Middle frontal gyrus (tissue), 1 donor: ENCODE measurements at regions not wholly inside any gene's neighbourhood (a gene's known extent, or its start where the extent isn't known, plus 50 kb on each side); places are given as distances from the start of the nearest gene placed in this dataset.

Experiments
- DNase-seq: peaks from one replicate; pipeline ENCODE4 v3.0.0-alpha.2; 2015; ENCODE audit warnings: low spot score; ENCODE audit errors: extremely low spot score

DNA sequence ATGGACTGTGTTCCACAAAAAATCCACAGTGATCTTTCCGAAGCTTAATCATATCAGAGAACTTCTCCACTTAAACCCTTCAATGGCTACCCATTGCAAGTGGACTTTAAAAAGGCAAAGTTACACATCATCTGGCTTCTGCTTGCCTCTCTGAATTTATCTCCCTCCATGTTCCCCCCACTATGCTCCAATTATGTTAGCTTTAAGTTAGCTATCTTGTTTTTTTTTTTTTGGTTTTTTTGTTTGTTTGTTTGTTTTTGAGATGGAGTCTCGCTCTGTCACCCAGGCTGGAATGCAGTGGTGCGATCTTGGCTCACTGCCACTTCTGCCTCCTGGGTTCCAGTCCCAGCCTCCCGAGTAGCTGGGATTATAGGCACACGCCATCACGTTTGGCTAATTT lies 166.4 kb upstream of the ADGRL2 start:
- no peak for DNase-seq

DNA sequence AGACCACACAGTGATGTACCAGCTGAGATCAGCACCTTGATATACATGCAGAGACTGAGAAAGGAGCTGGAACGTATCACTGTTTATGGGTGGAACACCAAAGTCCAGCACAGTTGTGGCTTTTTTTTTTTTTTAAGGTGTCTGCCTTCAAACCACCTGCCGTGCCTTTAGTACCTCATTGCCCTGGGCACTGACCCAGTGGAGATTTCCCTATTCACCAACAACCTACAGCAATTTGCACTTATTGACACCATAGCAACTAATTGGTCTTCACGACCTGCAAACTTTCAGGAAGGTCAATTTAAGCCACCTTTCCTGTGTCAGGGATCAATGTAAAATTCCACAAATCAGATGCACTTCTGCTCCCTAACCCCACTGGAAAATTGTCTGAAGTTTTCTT lies 181.6 kb upstream of the ADGRL2 start:
- no peak for DNase-seq

DNA sequence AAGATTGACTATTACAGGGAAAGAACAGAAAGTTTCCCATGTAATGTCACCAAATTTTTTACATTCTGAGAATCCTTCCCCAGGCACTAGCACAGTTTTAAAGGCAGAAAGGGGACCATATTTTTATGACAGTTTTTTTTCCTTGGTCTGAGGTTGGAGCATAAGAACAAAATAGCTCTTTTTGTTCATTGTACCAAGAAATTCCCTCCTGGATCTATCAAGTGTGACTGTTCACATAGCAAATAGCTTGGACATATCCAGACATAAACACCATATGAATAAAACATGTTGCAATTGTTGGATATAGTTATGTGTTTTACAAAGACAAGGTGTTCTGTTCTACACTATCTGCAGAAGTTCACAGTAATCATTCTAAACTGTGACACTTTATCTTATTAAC lies 182.4 kb upstream of the ADGRL2 start:
- DNase-seq: no peak

DNA sequence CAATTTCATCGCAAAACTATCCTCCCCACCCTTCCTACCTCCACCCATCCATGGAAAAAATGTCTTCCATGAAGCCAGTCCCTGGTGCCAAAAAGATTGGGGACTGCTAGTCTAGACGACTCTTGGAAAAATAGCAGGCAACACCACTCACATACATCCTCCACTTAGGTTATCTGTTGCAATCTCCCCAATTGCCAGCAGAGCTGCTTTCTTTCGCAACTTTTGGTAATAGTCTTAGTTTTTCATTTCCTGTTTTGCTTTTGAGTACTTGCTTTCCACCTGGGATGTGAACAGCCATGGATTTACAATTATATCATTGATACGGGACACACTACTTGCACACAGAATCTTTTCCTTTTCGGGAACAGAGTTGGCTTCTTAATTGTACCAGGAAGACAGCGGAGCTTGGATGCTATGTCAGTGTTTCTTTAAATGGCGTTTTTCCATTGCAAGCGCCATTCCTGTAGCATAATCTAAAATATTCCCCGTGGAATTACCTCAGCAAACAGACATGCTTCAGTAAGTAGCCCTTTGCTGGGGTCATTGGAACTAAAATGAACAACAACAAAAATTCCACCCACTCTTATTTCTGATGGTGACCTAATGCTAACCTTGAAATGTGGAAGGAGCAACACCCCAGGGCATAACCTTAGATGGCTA lies 183.3 kb upstream of the ADGRL2 start:
- no peak for DNase-seq

DNA sequence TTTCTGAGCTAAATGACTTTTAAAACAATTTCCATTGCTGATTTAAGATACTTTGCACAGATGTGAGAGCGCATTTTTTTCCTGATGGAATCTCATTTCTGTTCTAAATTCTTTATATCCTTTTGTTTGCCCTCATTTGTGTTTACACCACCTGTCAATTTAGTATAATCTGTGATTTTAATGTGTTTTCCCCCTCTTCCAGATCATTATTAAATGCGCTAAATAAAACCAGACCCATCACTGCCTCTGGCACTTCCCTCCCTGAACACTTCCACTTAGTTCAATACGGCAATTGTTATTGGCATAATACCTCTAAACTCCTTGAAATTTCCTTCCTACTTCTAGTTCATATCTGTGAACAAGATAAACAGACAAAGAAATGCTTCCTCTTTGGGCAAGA lies 186.9 kb upstream of the ADGRL2 start:
- no peak for DNase-seq

DNA sequence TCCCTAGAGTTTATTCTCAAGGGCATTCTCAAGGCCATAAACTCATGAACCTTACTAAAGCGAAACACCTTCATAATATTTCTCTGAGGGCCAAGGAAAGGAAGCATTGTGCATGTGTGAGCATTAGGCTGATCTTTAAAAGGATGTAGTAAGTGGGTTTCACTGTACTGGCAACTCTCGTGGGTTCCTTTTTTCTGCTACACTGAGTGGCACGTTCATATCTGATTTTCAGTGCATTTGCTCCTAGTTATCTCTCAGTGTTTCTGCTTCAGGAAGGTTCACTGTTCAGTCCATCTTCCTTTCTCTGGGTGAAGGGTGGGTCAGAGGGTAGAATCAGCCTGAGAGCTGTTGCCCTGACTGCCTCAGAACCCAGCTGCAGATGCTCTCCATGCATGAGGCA lies 192.8 kb upstream of the ADGRL2 start:
- no peak for DNase-seq

DNA sequence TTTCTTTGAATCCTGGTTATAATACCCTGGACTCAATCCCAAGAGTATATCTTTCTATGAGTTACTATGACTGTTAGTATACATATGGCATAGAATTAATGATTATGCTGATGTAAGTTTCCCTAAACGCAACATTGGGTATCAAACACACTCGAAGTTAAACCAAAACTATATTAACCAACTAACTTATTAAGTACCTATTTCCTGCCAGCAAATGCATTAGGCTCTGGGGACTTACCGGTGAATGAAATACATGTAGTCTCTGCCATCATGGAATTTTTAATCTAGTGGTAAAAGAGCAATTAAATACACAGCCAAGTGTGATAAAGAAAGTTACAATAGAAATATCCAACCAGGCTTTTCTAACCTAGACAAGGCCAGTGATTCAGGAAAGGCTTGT lies 193.6 kb upstream of the ADGRL2 start:
- DNase-seq: no peak

DNA sequence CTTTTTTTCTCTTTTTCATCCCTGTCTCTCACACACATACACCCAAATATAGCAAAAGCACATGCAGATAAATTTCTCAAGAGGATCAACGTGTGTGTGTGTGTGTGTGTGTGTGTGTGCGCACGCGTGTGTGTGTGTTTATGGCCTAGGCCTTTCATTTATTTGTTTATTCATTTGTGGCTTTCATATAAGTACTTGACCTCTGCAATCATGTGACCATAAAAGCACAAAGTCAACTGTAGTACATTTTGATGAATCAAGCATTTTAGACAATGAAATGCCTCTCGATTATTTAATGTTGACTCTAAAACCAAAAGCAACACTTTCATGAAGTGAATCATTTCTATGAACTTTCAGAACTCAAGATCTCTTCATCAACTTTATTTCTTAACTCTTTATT lies 194.1 kb upstream of the ADGRL2 start:
- DNase-seq: no peak

DNA sequence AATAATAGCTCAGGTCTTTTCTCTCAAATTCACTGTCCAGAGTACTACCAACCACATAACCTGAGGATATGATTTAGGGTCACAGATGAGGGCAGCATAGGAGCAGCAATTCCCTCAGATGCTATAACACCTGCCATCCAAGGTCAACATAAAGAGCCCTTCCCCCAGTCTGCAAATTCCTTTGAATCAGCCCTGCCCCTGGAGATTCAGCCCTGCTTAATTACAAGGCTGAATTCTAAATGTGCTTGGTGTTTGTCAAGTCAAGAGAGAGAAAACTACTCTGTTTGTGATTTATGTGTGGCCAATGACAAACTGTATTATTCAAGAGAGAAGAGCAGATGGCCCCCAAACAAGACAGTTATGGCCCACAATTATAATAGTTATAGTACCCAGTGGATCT lies 195.7 kb upstream of the ADGRL2 start:
- DNase-seq: no peak

DNA sequence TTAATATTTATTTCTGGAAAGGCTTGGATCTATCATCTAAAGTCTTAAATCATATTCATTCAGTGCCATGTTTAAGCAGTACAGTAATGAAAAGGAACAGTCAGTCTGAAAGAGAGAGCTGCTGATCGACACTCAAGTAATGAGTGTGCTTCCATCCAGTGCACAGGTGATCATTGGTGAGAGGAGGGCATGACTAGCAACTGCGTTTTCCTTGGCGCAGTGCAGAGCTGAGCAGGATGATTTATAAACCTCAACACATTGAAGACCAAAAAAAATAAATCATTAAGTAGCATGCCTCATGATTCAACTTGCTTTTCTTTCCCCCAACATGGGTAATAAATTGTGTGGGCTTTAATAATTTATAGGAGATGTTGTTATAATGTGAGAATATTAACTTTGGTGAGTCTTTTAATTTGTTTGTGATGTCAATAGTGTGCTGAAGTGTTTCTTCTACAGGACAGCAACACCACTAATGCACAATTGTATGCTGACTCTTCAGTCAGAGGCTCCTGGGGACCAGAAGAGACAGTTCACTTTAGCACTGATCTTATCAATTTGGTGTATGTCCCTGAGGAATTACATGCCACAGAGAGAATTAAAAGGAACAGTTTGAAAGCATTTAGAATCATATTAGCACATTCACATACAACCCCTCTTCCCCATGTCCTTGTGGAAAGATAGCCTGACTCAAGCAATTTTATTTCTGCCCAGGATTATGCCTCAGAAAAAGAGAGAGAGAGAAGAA lies 199.7 kb upstream of the ADGRL2 start:
- DNase-seq: no peak

DNA sequence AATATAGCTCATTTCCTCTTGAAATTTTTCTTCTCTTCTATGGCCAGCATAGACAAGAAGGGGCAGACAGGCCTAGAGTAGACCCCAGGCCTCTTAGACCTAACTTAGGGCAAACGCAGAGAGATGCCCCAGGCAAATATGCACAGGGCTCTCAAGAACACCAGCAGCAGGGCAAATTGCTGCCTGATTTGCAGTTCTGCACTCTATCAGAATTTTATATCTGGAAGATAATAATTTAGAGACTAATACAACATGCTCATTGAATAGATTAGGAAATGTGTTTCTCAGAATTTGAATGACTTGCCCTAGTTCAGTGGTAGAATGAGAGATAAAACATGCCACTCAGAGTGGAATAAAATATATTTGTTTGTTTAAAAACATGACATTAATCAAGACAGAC lies 200.4 kb upstream of the ADGRL2 start:
- no peak for DNase-seq

DNA sequence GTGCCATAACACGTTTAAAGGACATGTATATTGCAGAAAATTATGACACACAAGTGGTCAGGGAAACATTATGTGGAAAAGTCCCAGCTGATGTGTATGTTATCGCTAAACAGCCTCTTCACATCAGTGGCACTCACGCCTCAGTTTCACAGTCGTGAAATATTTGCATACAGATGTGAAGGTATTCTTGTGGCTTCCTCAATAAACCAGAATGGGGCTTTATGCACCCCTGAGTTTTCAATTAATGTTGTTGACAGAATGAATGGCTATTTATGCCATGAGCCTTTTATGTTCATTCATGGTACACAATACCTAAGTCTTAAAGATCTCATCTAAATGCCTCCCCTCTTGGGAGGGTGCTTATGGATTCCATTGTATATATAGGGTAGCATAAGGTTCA lies 202.1 kb upstream of the ADGRL2 start:
- DNase-seq: no peak

DNA sequence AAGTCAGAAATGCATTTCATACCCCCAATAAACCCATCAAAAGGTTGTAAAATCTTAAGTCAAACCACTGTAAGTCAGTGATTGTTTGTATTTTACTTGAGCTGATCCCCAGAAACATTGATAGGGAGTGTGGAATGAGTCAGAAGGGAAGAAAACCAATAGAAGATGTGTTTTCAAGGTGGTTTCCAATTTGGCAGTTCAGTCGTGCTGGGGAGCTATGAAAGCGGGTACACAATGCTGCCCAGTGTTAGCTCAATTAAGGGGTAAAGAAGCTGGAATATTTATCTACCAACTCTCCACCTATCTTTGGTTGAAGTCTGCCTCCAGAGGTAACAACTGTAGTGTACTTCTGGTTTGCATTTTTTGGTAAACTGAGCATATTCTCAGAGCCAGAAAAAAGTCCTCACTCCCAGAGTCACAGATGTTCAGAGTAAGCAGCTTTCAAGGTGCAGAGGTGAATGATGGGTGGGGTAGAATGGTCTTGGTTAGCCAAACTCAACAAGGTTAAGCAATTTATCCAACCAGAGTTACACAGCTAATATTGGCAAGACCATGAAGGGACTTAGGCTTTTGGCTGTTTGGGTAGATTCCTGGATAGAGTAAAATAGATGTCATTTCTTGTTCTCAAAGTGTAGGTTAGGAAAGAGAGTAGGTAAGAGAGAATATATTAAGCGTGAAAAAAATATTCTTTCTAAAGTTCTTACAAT lies 202.9 kb upstream of the ADGRL2 start:
- no peak for DNase-seq

DNA sequence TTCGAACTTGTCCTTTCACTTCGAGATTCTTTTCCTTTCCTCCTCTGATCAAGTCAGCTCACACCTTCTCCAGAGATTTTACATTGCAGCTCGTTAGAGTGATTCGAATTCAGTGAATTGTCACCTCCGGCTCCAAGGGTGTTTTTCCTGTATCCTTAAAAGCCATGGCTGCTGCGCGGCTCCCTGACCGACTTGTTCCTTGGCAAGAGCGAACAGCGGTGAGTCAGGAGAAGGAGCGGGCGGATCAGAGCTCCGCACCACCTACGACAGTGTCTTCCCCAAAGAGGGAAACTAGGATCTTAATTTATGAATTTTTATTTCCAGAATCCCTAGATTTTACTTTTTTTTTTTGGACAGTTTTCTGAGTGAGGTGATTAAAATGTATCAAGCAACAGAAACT lies 204.4 kb upstream of the ADGRL2 start:
- DNase-seq: no peak

DNA sequence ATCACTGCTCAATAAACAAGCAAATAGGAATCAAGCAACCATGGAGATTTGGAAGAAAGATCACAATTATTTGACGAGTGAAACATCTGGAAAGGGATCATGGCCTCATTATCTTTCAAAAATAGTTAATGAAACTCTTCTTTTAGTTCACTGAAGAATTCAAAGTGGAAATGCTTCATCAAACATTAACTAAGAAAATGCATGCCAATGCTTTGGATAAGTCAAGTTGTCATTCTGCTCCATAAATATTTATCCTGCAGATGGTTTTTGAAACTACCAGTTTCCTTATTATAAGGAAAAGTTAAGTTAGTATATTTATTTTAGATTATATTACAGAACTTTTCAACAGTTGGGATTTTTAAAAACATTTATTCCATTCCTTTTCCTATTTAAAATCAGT lies 206.5 kb upstream of the ADGRL2 start:
- no peak for DNase-seq

DNA sequence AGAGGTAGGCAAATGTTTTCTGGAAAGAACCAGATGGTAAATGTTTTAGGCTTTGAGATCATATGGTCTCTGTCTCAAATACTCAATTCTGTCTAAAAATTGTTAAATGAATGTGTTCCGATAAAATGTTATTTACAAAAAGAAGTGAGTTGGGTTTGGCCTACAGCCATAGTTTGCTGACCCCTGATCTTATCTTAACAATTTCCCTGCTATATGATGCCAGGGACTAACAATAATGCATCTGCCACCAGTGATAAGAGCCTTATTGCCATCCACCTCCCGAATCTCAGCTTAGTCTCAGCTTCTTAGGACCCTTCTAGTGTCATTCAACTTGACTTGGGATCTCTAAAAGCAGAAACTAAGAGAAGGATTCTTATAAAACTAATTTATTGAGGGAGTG lies 208.5 kb upstream of the ADGRL2 start:
- no peak for DNase-seq

DNA sequence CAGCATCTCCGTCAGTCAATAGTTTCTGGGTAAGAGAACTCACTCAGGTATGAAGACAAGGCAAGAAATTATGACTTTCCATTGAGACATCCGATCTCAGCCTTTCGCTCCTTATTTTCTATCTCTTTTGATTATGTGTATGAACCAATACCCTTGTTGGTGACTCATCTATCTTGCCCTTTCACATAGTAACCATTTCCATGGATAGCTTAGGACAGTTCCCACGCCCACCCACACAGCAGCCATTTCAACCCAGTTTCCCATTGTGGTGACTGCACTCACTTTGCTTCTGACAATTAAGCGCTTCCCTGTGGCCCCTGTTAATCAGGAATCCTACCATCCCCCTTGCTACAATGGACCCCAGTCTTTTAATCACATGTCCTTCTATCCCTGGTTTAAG lies 210.6 kb upstream of the ADGRL2 start:
- DNase-seq: no peak

DNA sequence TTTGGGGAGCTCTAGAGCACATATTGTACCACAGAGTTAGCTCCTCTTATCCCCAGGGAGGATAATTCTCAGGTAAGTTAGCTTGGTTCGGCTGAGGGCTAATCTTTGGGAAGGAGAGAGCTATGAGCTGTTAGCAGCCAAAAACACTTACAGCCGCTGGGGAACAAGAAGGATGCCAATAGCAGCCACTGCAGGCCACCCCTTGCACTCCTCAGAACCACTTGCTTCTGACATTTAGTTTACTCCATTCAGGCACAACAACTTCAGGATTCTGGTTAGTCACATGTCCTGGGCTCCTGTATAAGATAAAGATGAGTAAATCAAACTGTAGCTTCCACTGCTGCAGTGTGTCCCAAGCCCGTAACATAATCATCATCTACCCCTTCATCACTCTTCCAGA lies 212.6 kb upstream of the ADGRL2 start:
- DNase-seq: no peak

DNA sequence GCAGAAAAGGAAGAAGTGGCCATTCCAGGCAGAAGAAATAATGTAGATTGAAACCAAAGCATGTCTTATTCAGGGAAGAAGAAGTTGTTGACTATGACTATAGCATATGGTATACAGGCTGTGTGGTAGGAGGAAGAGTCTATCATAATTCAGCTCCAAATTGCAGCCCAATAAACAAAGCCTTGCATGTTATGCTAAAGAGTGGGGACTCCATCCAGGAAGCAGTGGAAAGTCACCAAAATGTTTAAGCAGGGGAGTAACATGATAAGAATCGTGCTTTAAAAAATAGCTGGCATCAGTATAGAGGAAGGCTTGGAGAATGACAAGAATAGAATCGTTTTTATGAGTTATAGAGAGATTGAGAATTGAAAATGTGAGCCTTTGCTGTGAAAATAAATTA lies 213.3 kb upstream of the ADGRL2 start:
- no peak for DNase-seq

DNA sequence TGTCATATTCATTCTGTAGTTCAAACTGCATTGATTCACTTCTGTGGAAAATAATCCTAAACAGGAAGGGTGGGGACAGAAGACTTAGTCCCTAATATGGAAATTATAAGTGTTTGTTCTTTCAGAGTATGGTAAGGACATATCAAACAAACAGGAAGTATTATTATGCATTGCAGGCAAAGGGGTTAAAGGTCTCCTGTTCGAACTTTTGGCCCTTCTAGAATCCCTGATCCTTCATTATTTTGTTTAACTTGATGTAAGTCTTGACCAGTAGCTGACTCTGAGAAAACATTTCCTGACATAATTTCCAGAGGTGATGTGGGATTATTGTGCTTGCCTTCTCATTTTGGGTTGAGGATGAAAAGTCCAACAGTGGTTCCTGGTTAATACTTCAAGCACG lies 215.4 kb upstream of the ADGRL2 start:
- no peak for DNase-seq

DNA sequence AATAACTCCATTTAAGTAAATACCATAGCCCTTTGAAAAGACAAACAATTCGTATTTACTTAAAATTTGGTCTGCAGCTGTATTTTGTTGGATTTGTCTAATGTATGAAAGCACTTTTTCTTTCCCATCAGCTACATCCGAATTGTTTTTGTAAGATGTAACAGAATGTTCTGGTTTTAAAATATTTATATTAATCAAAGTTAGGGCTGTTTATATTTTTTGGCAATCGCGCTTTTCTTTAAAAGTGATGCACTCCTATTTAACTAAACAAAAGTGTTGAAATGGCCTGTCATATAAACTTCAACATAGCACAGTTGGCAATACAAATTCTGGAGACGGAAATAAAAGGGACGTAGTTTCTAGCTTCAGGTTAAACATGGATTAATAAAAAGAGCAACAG lies 216.3 kb upstream of the ADGRL2 start:
- no peak for DNase-seq

DNA sequence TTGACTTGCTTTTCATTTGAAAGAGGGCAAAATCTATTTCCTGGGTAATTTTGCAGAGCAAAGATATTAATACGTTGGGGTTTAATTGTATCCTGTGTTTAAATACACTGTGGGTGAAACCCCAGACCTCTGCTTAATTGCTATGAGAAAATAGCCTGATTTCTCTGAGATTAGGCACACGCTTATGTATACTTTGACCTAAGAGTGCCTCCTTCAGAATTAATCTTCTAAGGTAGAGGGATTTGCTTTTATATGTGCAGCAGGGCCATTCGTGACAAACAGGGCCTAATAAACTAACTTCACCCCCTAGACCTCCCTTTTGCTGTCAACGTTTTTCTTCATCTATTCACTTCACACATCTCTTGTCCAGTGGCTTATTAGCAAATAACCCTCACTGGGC lies 216.9 kb upstream of the ADGRL2 start:
- no peak for DNase-seq

DNA sequence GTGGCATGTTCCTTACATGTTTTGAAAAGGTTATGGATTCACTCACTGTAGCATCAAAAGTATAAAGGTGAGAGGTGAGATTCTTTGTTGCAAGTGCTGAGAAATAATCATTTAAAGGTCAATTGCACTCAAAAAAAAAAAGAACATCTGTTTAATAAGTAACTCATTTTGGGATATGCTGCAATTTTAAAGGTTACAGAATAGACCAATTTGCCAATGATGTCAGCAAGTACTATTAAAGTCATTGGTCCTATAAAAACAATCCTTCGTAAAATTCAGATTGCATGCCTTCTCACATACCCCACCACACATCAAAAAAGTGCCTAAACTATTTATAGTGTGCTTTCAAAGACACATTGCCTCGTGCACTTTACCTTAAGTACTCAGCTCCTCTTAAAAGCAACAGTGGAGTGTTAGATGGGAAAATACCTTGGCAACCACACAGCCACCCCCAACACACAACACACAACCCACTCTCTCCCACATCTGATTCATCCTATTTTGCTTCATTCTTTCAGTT lies 218.2 kb upstream of the ADGRL2 start:
- DNase-seq: no peak
